ENCODE measurements at regions not wholly inside any gene's neighbourhood (a gene's known extent, or its start where the extent isn't known, plus 50 kb on each side); places are given as distances from the start of the nearest gene placed in this dataset.

DNA sequence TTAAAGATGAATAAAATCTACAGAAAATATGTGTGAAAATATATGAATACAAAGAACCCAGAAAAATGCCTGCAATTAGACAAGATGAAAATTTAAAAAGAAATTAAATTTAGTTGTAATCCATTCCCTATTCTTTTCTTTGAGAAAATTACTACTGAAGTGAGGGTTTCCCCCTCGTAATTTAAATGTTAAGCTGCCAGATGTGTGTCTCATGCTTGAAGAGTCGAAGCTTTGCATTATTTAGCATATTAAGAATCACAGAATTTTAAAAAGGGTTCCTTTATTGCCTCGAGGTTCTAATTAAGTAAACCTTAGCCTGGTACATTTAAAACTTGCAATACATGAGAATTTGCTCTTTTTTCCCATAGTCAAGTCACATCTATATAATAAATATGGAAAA, 630.1 kb downstream of the TFAP2A start:
- TF ChIP-seq, protein P1, sequence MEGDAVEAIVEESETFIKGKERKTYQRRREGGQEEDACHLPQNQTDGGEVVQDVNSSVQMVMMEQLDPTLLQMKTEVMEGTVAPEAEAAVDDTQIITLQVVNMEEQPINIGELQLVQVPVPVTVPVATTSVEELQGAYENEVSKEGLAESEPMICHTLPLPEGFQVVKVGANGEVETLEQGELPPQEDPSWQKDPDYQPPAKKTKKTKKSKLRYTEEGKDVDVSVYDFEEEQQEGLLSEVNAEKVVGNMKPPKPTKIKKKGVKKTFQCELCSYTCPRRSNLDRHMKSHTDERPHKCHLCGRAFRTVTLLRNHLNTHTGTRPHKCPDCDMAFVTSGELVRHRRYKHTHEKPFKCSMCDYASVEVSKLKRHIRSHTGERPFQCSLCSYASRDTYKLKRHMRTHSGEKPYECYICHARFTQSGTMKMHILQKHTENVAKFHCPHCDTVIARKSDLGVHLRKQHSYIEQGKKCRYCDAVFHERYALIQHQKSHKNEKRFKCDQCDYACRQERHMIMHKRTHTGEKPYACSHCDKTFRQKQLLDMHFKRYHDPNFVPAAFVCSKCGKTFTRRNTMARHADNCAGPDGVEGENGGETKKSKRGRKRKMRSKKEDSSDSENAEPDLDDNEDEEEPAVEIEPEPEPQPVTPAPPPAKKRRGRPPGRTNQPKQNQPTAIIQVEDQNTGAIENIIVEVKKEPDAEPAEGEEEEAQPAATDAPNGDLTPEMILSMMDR (conservative IDR thresholded peaks at IDR 0.05; ENCODE audit: low read depth, low read length): no peak
- TF ChIP-seq NFE2L2 (IDR thresholded peaks at IDR 0.05; ENCODE audit: low read depth, low read length): no peak
- TF ChIP-seq, protein P2, sequence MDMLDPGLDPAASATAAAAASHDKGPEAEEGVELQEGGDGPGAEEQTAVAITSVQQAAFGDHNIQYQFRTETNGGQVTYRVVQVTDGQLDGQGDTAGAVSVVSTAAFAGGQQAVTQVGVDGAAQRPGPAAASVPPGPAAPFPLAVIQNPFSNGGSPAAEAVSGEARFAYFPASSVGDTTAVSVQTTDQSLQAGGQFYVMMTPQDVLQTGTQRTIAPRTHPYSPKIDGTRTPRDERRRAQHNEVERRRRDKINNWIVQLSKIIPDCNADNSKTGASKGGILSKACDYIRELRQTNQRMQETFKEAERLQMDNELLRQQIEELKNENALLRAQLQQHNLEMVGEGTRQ (IDR thresholded peaks at IDR 0.05; ENCODE audit: low read depth, low read length): no peak
- TF ChIP-seq SMC3 (IDR thresholded peaks at IDR 0.05; ENCODE audit: low read depth, low read length): no peak
